ENCODE measurements at regions not wholly inside any gene's neighbourhood (a gene's known extent, or its start where the extent isn't known, plus 50 kb on each side); places are given as distances from the start of the nearest gene placed in this dataset.

GRCh38 chr19:31113293-31113692 is 235.9 kb downstream of the TSHZ3 start:
- TF ChIP-seq FOXK2 (IDR thresholded peaks at IDR 0.05) = no peak
- TF ChIP-seq TARDBP (IDR thresholded peaks at IDR 0.05) = no peak
- no peak for TF ChIP-seq BHLHE40 (IDR thresholded peaks at IDR 0.05; ENCODE audit: borderline replicate concordance)
- no peak for TF ChIP-seq ZNF384 (IDR thresholded peaks at IDR 0.05)
- no peak for TF ChIP-seq SP1 (IDR thresholded peaks at IDR 0.05)
- TF ChIP-seq SUZ12 (IDR thresholded peaks at IDR 0.05) = no peak
- no peak for TF ChIP-seq CTBP1 (IDR thresholded peaks at IDR 0.05; ENCODE audit: borderline replicate concordance)
- TF ChIP-seq FOXA1 (IDR thresholded peaks at IDR 0.05) = no peak
- TF ChIP-seq PKNOX1 (IDR thresholded peaks at IDR 0.05) = no peak
- no peak for TF ChIP-seq NFRKB (IDR thresholded peaks at IDR 0.05)
- TF ChIP-seq FOXM1 (IDR thresholded peaks at IDR 0.05; ENCODE audit: borderline replicate concordance) = no peak
- no peak for TF ChIP-seq L3MBTL2 (conservative IDR thresholded peaks at IDR 0.05)
- TF ChIP-seq ELF4 (IDR thresholded peaks at IDR 0.05) = no peak

Measured in HEK293T (cell line).